ENCODE measurements at regions not wholly inside any gene's neighbourhood (a gene's known extent, or its start where the extent isn't known, plus 50 kb on each side); places are given as distances from the start of the nearest gene placed in this dataset.

- no peak for TF ChIP-seq CTCF (conservative IDR thresholded peaks at IDR 0.05 in 1 of 2, IDR thresholded peaks at IDR 0.05 in 1 of 2; ENCODE audit: extremely low read depth in 1 of 2, insufficient read depth in 1 of 2, low read depth in 1 of 2, low read length in 2 of 2)
- TF ChIP-seq EZH2 (IDR thresholded peaks at IDR 0.05; ENCODE audit: borderline replicate concordance, low read length) = no peak
Observed at GRCh38 chr6:166778046-166778445, 151.0 kb upstream of the RPS6KA2 start.

Measured in mammary epithelial cell (primary cell).